HepG2 (cell line): ENCODE measurements at regions not wholly inside any gene's neighbourhood (a gene's known extent, or its start where the extent isn't known, plus 50 kb on each side); places are given as distances from the start of the nearest gene placed in this dataset.

ENCODE experiments used
- CAMTA2 ChIP-seq: sonication (generic); formaldehyde crosslinking; IDR thresholded peaks from 2 replicates; pipeline ENCODE4 v1.4.0; 2020; ENCODE audit warnings: mild to moderate bottlenecking, missing genetic modification reagents, borderline replicate concordance
- CHD2 ChIP-seq: IDR thresholded peaks from 2 replicates; pipeline ENCODE4 v1.6.1; 2011; ENCODE audit warnings: low read depth, low read length, improper control_type of control experiment
- ZNF101 ChIP-seq: sonication (generic); formaldehyde crosslinking; IDR thresholded peaks from 2 replicates; pipeline ENCODE4 v1.4.0; 2020; ENCODE audit warnings: mild to moderate bottlenecking, low read depth, missing genetic modification reagents, borderline replicate concordance

DNA sequence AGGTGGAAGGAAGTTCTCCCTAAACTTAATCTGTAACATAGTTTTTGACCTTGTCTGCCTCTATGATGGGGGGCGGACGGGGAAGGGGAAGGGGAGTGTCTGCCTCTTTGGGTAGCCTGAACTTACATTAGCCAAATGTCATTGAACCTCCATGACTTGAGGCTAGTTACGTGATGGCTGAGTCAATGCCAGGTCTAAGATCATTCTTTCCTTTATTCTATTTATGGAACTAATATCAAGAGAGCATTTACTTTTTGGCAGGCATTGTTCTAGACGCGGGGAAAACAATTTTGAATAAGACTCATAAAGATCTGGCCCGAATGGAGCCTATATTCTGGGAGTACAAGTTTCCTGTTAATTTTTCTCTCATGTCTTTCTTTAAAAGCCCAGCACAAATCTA, 340.7 kb upstream of the C2CD4B start:
- TF ChIP-seq CAMTA2: no peak
- no peak for TF ChIP-seq ZNF101
- TF ChIP-seq CHD2: no peak
